ENCODE measurements at regions not wholly inside any gene's neighbourhood (a gene's known extent, or its start where the extent isn't known, plus 50 kb on each side); places are given as distances from the start of the nearest gene placed in this dataset.

- WGBS, 5 donors: 55 to 75% (median 70%) methylated on average over 4 of the region's 4 CpGs
- H3K27me3 ChIP-seq (replicated peaks in 1 of 7): no peaks in the 10 kb centered on the region
These were observed 169.5 kb downstream of the ZNF608 start for GRCh38 chr5:124576848-124577409.

GRCh38 chr5:124575725-124576124 lies 170.7 kb downstream of the ZNF608 start:
- 89 to 94% (median 90%) methylated on average over 7 of the region's 7 CpGs for WGBS, 5 donors
- Histone ChIP-seq H3K36me3 (no peaks in the 10 kb centered on the region), H3K27ac (no peak overlapping the region), H3K9me3 (no peaks in the 10 kb centered on the region), H3K27me3 (replicated peaks in 1 of 7) (no peaks in the 10 kb centered on the region), H3K4me1 (peaks cover 0 to 7% (median 3%) of the 10 kb centered on the region in 6 donors), H3K4me3 (no peak overlapping the region)
- intact Hi-C loops (cut with DNase I; ENCODE audit: low total_unique reads): no loop called here
- DNase-seq: no peak
- TF ChIP-seq CTCF (IDR thresholded peaks at IDR 0.05 in 8 of 11, conservative IDR thresholded peaks at IDR 0.05 in 3 of 11) (no peak), POLR2AphosphoS5 (IDR thresholded peaks at IDR 0.05) (no peak)

More at GRCh38 chr5:124576848-124577409, 169.5 kb downstream of the ZNF608 start:
- TF ChIP-seq POLR2A (IDR thresholded peaks at IDR 0.05) (no peak), CTCF (IDR thresholded peaks at IDR 0.05 in 8 of 11, conservative IDR thresholded peaks at IDR 0.05 in 3 of 11) (no peak), POLR2AphosphoS5 (IDR thresholded peaks at IDR 0.05) (no peak)
- Histone ChIP-seq H3K4me3 (no peak overlapping the region), H3K27ac (no peak overlapping the region), H3K36me3 (no peaks in the 10 kb centered on the region), H3K9me3 (no peaks in the 10 kb centered on the region), H3K4me1 (peaks cover 0 to 6% (median 0%) of the 10 kb centered on the region in 6 donors)
- DNase-seq: no peak
- intact Hi-C loops (cut with DNase I; ENCODE audit: low total_unique reads): no loop called here

- no peak for TF ChIP-seq POLR2AphosphoS5 (IDR thresholded peaks at IDR 0.05)
- no peak for TF ChIP-seq CTCF (IDR thresholded peaks at IDR 0.05 in 8 of 11, conservative IDR thresholded peaks at IDR 0.05 in 3 of 11)
- no peak for TF ChIP-seq POLR2A (IDR thresholded peaks at IDR 0.05)
- intact Hi-C loops (cut with DNase I; ENCODE audit: low total_unique reads): no loop called here
- 92 to 96% (median 92%) methylated on average over 7 of the region's 7 CpGs for WGBS, 5 donors
These were observed 171.7 kb downstream of the ZNF608 start for GRCh38 chr5:124574521-124575436.

GRCh38 chr5:124572971-124573370 lies 173.5 kb downstream of the ZNF608 start:
- Histone ChIP-seq H3K36me3 (no peaks in the 10 kb centered on the region), H3K27me3 (replicated peaks in 1 of 7) (no peaks in the 10 kb centered on the region), H3K9me3 (no peaks in the 10 kb centered on the region), H3K27ac (no peak overlapping the region), H3K4me1 (peaks cover 0 to 13% (median 7%) of the 10 kb centered on the region in 6 donors), H3K4me3 (no peak overlapping the region)
- TF ChIP-seq CTCF (IDR thresholded peaks at IDR 0.05 in 8 of 11, conservative IDR thresholded peaks at IDR 0.05 in 3 of 11) (no peak), POLR2AphosphoS5 (IDR thresholded peaks at IDR 0.05) (no peak), POLR2A (IDR thresholded peaks at IDR 0.05) (no peak)
- WGBS, 5 donors: 86 to 98% (median 92%) methylated on average over 5 of the region's 5 CpGs
- intact Hi-C loops (cut with DNase I; ENCODE audit: low total_unique reads): no loop called here
- DNase-seq: no peak

More at GRCh38 chr5:124574521-124575436, 171.7 kb downstream of the ZNF608 start:
- no peaks in the 10 kb centered on the region for H3K9me3 ChIP-seq
- H3K27me3 ChIP-seq (replicated peaks in 1 of 7): no peaks in the 10 kb centered on the region
- H3K27ac ChIP-seq: no peak overlapping the region
- no peak for DNase-seq
- no peak overlapping the region for H3K4me3 ChIP-seq
- H3K4me1 ChIP-seq: peaks cover 0 to 13% (median 7%) of the 10 kb centered on the region in 6 donors
- no peaks in the 10 kb centered on the region for H3K36me3 ChIP-seq

Data from spleen (tissue), 11 donors.